GM10248 (cell line): ENCODE measurements at regions not wholly inside any gene's neighbourhood (a gene's known extent, or its start where the extent isn't known, plus 50 kb on each side); places are given as distances from the start of the nearest gene placed in this dataset.

ENCODE experiments used
- CTCF ChIA-PET: fragments of 300-600 bp; sonication (Branson Sonifier 250); formaldehyde crosslinking; extraction: SDS; loops from one replicate; lab custom pipeline; 2021; ENCODE audit warnings: antibody characterized with exemption; lab: Yijun Ruan, JAX
- POLR2A ChIA-PET: fragments of 350-650 bp; sonication (Branson Sonifier 250); formaldehyde crosslinking; extraction: SDS; loops from one replicate; lab custom pipeline; 2020; ENCODE audit warnings: antibody characterized with exemption; lab: Yijun Ruan, JAX
- DNase-seq: peaks from one replicate; pipeline ENCODE4 v3.0.0; 2012; ENCODE audit errors: extremely low spot score
- TF ChIP-seq, protein P1 (sequence below): IDR thresholded peaks from 2 replicates; pipeline ENCODE4 v1.5.1; 2012; ENCODE audit warnings: mild to moderate bottlenecking, low read depth; ENCODE audit errors: extremely low read depth, missing control alignments, control extremely low read depth

GRCh38 chr10:62748386-62748785 is 56.1 kb upstream of the ADO start:
- DNase-seq = no peak
- ChIA-PET CTCF (interaction anchor here (1.3 to 2.7 kb wide), 5 partner anchors 10 to 182 kb away, joined by 3 to 16 read pairs (median 5); no protein-coding TSS in a partner anchor), POLR2A (no interaction called here)
- TF ChIP-seq, protein P1, sequence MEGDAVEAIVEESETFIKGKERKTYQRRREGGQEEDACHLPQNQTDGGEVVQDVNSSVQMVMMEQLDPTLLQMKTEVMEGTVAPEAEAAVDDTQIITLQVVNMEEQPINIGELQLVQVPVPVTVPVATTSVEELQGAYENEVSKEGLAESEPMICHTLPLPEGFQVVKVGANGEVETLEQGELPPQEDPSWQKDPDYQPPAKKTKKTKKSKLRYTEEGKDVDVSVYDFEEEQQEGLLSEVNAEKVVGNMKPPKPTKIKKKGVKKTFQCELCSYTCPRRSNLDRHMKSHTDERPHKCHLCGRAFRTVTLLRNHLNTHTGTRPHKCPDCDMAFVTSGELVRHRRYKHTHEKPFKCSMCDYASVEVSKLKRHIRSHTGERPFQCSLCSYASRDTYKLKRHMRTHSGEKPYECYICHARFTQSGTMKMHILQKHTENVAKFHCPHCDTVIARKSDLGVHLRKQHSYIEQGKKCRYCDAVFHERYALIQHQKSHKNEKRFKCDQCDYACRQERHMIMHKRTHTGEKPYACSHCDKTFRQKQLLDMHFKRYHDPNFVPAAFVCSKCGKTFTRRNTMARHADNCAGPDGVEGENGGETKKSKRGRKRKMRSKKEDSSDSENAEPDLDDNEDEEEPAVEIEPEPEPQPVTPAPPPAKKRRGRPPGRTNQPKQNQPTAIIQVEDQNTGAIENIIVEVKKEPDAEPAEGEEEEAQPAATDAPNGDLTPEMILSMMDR = no peak

- POLR2A ChIA-PET = interaction anchor here (0.6 kb wide), 1 partner anchor 432 kb away, joined by 3 read pairs; no protein-coding TSS in a partner anchor
- DNase-seq = no peak
- CTCF ChIA-PET = interaction anchor here (0.7 to 2.7 kb wide), 11 partner anchors 9 to 195 kb away, joined by 3 to 16 read pairs (median 4); no protein-coding TSS in a partner anchor
- TF ChIP-seq, protein P1 = no peak
Measured at GRCh38 chr10:62749093-62749683, 55.3 kb upstream of the ADO start.
